ENCODE measurements at regions not wholly inside any gene's neighbourhood (a gene's known extent, or its start where the extent isn't known, plus 50 kb on each side); places are given as distances from the start of the nearest gene placed in this dataset.

DNA sequence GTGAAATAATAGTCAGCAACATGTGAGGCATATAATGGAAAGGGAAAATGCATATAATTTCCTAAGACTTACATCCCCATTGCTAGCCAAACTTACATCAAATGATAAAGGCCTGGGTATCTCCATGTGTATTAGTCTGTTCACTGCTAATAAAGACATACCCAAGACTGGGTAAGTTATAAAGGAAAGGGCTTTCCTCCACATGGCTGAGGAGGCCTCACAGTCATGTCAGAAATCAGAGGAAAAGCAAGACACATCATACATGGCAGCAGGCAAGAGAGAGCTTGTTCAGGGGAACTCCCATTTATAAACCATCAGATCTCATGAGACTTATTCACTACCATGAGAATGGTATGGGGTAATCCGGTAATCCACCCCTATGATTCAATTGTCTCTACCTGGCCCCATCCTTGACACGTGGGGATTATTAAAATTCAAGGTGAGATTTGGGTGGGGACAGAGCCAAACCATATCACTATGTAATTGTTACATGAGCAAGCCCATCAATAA is 161.5 kb upstream of the SAMSN1 start (continued):
- TF ChIP-seq, protein P1, sequence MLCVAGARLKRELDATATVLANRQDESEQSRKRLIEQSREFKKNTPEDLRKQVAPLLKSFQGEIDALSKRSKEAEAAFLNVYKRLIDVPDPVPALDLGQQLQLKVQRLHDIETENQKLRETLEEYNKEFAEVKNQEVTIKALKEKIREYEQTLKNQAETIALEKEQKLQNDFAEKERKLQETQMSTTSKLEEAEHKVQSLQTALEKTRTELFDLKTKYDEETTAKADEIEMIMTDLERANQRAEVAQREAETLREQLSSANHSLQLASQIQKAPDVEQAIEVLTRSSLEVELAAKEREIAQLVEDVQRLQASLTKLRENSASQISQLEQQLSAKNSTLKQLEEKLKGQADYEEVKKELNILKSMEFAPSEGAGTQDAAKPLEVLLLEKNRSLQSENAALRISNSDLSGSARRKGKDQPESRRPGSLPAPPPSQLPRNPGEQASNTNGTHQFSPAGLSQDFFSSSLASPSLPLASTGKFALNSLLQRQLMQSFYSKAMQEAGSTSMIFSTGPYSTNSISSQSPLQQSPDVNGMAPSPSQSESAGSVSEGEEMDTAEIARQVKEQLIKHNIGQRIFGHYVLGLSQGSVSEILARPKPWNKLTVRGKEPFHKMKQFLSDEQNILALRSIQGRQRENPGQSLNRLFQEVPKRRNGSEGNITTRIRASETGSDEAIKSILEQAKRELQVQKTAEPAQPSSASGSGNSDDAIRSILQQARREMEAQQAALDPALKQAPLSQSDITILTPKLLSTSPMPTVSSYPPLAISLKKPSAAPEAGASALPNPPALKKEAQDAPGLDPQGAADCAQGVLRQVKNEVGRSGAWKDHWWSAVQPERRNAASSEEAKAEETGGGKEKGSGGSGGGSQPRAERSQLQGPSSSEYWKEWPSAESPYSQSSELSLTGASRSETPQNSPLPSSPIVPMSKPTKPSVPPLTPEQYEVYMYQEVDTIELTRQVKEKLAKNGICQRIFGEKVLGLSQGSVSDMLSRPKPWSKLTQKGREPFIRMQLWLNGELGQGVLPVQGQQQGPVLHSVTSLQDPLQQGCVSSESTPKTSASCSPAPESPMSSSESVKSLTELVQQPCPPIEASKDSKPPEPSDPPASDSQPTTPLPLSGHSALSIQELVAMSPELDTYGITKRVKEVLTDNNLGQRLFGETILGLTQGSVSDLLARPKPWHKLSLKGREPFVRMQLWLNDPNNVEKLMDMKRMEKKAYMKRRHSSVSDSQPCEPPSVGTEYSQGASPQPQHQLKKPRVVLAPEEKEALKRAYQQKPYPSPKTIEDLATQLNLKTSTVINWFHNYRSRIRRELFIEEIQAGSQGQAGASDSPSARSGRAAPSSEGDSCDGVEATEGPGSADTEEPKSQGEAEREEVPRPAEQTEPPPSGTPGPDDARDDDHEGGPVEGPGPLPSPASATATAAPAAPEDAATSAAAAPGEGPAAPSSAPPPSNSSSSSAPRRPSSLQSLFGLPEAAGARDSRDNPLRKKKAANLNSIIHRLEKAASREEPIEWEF (IDR thresholded peaks at IDR 0.05; ENCODE audit: insufficient replicate concordance, low read depth, low read length) = no peak
- TF ChIP-seq MTA2 (IDR thresholded peaks at IDR 0.05; ENCODE audit: low read depth) (no peak), EZH2 (IDR thresholded peaks at IDR 0.05; ENCODE audit: borderline replicate concordance, control insufficient read depth, low read depth, low read length) (no peak), NFXL1 (IDR thresholded peaks at IDR 0.05; ENCODE audit: borderline replicate concordance) (no peak)

DNA sequence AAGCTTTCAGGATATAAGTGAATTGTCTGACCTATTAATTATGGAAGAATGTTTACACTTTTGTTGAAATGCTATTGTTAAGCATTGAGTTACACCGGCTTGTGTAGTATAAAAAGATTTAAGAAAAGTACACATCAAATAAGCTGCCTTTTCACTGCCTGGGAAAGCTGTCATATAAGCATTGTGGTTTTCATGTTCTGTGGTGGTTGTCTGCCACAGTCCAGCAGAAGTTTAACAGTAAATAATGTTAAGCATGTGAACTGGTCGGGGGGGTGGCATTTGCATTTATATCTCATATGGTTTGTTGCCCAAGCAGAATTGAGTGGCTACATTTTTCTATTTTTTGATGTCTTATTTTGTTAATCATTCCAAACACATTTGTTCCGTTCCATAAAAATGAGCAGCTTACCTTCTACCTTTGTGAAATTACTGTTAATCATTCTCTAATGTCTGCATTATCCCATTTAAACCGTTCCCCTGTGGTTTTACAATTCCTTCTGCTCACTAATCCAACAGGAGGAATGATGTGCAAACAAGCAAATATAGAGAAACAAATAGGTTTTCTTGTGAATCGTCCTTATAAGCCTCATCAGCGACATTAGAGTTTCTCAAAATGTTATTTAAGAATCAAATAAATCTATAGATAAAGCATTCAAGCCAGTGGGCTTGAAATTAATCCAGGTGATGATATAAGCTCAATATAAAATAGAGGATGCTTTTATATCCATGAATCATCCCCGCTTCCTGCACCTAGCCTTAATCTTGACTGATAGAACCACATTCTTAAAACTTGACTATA is 160.8 kb upstream of the SAMSN1 start:
- Histone ChIP-seq H3K4me3 (no peak overlapping the region), H3K4me1 (ENCODE audit: control insufficient read depth, insufficient read depth, low read length) (no peaks in the 10 kb centered on the region), H3K9me3 (replicated peaks; ENCODE audit: control insufficient read depth, insufficient read depth, low read length) (no peaks in the 10 kb centered on the region; the same call in 2 of the 3 replicates), H4K20me1 (ENCODE audit: control insufficient read depth, insufficient read depth) (no peaks in the 10 kb centered on the region), H3K79me2 (ENCODE audit: control insufficient read depth, insufficient read depth, low read length) (no peaks in the 10 kb centered on the region), H3K36me3 (ENCODE audit: control insufficient read depth in 2 of 2, insufficient read depth in 2 of 2, low read length in 1 of 2) (no peaks in the 10 kb centered on the region), H2AFZ (ENCODE audit: control insufficient read depth, low read depth, low read length) (no peak overlapping the region), H3K27ac (ENCODE audit: control insufficient read depth, insufficient read depth) (no peak overlapping the region), H3K9ac (ENCODE audit: control insufficient read depth, insufficient read depth, low read length) (no peak overlapping the region), H3K27me3 (replicated peaks in 1 of 2; ENCODE audit: control insufficient read depth in 2 of 2, insufficient read depth in 2 of 2, low read length in 1 of 2) (no peaks in the 10 kb centered on the region), H3K4me2 (ENCODE audit: control insufficient read depth, insufficient read depth) (no peak overlapping the region)
- no peak for DNase-seq (ENCODE audit: low read depth, low spot score)
- ChIA-PET RAD21 (ENCODE audit: unreplicated experiment) (interaction anchor here (1.5 kb wide), 1 partner anchor 19 kb away, joined by 8 read pairs; no protein-coding TSS in a partner anchor), SMC1A (ENCODE audit: uncharacterized antibody, unreplicated experiment) (interaction anchor here (0.8 to 2.0 kb wide), 9 partner anchors 11 to 253 kb away, joined by 3 to 11 read pairs (median 4); no protein-coding TSS in a partner anchor), CTCF (interaction anchor here (2.4 kb wide), 1 partner anchor 11 kb away, joined by 6 read pairs; no protein-coding TSS in a partner anchor), POLR2A (no interaction called here)
- in situ Hi-C loops (cut with MboI) = no loop called here
- WGBS (ENCODE audit: insufficient coverage, insufficient replicate concordance, low lambda C conversion rate, missing lambda C conversion rate) = 57% methylated on average over 7 of the region's 7 CpGs
- no peak for FAIRE-seq
- BruUV-seq (replicated peaks) = no TSS peak
- intact Hi-C loops (cut with micrococcal nuclease; ENCODE audit: unreplicated experiment) = no loop called here
- ATAC-seq = no peak
- TF ChIP-seq HDAC2 (IDR thresholded peaks at IDR 0.05) = no peak
- no peak for TF ChIP-seq ZNF622 (IDR thresholded peaks at IDR 0.05)
- no peak for TF ChIP-seq ETV6 (conservative IDR thresholded peaks at IDR 0.05 in 1 of 2, IDR thresholded peaks at IDR 0.05 in 1 of 2; ENCODE audit: borderline replicate concordance in 1 of 2, low read depth in 1 of 2)
- no peak for TF ChIP-seq TCF12 (IDR thresholded peaks at IDR 0.05; ENCODE audit: low read depth, low read length)
- TF ChIP-seq, protein P2, sequence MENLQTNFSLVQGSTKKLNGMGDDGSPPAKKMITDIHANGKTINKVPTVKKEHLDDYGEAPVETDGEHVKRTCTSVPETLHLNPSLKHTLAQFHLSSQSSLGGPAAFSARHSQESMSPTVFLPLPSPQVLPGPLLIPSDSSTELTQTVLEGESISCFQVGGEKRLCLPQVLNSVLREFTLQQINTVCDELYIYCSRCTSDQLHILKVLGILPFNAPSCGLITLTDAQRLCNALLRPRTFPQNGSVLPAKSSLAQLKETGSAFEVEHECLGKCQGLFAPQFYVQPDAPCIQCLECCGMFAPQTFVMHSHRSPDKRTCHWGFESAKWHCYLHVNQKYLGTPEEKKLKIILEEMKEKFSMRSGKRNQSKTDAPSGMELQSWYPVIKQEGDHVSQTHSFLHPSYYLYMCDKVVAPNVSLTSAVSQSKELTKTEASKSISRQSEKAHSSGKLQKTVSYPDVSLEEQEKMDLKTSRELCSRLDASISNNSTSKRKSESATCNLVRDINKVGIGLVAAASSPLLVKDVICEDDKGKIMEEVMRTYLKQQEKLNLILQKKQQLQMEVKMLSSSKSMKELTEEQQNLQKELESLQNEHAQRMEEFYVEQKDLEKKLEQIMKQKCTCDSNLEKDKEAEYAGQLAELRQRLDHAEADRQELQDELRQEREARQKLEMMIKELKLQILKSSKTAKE (IDR thresholded peaks at IDR 0.05; ENCODE audit: low read depth, poor library complexity, severe bottlenecking) = no peak
- no peak for TF ChIP-seq PML (IDR thresholded peaks at IDR 0.05; ENCODE audit: low read length)
